GM12892 (cell line): ENCODE measurements at regions not wholly inside any gene's neighbourhood (a gene's known extent, or its start where the extent isn't known, plus 50 kb on each side); places are given as distances from the start of the nearest gene placed in this dataset.

ENCODE experiments used
- POLR2A ChIP-seq: IDR thresholded peaks from 2 replicates; pipeline ENCODE4 v1.6.1; 2011; ENCODE audit warnings: low read depth, low read length, control low read depth
- POLR2AphosphoS5 ChIP-seq: IDR thresholded peaks from 2 replicates; pipeline ENCODE4 v1.6.1; 2011; ENCODE audit warnings: low read depth, low read length, control low read depth

GRCh38 chr6:140397106-140397505 lies 1022.7 kb upstream of the CITED2 start:
- TF ChIP-seq POLR2AphosphoS5 (no peak), POLR2A (no peak)
